ENCODE measurements at regions not wholly inside any gene's neighbourhood (a gene's known extent, or its start where the extent isn't known, plus 50 kb on each side); places are given as distances from the start of the nearest gene placed in this dataset.

DNA sequence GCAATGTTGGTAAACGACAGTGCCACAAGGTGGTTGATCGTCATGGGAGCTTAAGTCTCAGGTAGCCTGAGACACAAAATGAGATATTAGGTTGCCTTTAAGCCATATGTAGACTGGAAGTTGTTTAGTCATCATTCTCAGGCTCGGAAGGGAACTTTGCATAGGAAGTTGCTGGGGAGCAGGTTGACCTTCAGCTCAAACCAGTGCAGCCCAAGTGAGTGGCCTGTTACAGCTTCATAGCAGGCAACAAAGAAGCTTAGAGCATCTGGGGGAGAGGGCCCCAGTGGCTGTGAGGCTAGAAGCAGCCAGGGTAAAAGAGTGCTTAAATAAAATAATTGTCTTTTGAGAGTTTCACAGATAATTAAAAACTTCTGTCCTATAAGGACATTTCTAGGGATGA is 404.0 kb downstream of the GUCY1A2 start:
- DNase-seq: no peak

DNA sequence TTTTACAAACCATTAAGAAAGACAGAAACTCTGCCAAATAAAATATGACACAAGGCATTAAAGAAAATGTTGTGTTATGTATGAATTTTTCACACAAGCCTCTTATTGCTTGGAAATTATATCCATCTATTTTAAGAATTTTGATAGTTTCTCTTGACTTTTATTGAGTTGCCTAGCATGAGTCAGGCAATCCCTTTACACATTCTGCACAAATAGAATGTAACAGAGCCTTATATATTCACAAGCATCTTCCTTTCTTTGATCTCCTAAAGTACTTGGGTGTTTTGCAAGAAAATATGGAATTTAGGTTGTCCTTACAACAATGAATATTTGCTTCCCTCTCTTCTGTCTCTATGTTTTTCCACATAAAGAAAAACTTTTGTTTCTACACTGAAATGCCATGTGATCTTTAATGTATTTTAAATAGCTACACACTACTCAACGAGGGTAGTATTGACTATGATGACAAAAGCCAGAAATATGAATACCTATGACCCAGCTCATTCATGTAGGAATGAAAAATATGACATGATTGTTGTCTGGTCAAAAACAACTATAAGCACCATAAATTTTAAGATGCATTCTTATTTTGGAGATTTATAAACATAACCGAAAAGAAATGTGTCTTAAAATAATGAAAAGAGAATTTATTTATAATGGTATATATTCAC is 398.8 kb downstream of the GUCY1A2 start:
- no peak for DNase-seq

GRCh38 chr11:106621484-106621883 is 396.8 kb downstream of the GUCY1A2 start:
- DNase-seq: no peak

All from NCI-H187 treated with DMSO at 0.1 percent for 48 hours (cell line).